GM12873 (cell line): ENCODE measurements at regions not wholly inside any gene's neighbourhood (a gene's known extent, or its start where the extent isn't known, plus 50 kb on each side); places are given as distances from the start of the nearest gene placed in this dataset.

Source experiments
- CTCF ChIP-seq: IDR thresholded peaks from 2 replicates; pipeline ENCODE4 v1.5.1; 2012; ENCODE audit warnings: low read depth, mild to moderate bottlenecking, moderate library complexity, low read length, control low read depth; ENCODE audit not compliant: insufficient read depth; ENCODE audit errors: missing control alignments

DNA sequence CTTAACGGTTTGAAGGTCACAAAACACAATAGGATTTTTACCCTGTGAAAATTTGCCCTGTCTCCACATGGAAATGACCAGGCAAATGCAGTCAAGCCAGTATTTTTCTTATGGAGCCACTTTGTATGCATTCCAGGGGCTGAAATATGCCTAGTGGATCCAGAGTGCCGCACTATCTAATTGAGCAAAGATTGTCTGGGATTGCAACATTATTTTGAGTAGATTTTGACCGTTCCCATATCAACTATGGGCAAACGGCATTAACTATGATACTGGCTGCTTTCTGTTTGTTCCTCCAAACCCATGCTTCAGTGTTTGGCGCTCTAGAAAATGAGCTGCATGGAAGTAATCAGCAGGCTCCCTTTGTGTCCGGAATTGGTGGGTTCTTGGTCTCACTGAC is 223.0 kb downstream of the BTG1 start:
- TF ChIP-seq CTCF: no peak

GRCh38 chr12:91922139-91922538 is 223.5 kb downstream of the BTG1 start:
- no peak for TF ChIP-seq CTCF

GRCh38 chr12:91921555-91921954 is 224.1 kb downstream of the BTG1 start:
- TF ChIP-seq CTCF: no peak

- no peak for TF ChIP-seq CTCF
These were observed 224.9 kb downstream of the BTG1 start for GRCh38 chr12:91920741-91921140.

DNA sequence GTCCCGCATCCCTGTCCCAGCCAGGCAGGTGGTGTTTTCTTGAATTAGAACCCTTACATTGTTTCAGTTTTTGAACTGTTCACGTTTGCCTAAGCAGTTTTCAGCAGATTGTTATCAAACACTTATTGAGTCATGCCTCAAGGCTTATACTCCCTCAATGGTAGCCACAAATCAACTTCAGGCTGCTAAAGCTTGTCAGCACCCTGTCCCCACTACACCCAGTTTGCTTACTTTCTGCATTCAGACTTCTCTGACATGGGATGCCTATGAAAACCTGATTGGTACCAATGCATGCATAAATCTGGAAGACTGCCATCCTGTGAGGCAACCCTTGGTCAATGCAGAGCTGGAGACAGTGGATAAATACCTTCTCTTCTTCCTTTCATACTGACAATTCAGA is 225.4 kb downstream of the BTG1 start:
- TF ChIP-seq CTCF: no peak

GRCh38 chr12:91918431-91918830 is 227.2 kb downstream of the BTG1 start:
- no peak for TF ChIP-seq CTCF

DNA sequence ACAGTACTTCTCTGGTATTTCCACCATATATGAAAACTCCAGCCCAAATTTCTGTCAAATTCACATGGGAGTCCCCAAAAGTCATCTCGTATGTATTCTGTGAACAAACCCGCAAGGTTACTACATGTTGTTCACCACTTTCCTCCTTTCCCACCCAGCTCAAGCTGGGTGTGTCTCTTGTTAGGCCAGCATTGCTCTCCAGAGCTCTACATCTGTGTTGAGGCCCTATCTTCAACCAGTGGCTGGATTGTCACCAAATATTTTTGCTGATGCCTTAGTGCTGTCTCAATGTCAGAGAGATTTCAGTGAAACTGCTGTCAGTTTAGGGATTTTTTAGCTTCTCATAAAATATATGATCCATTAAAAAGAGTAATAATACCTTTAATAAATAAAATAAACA is 230.9 kb downstream of the BTG1 start:
- TF ChIP-seq CTCF: no peak

DNA sequence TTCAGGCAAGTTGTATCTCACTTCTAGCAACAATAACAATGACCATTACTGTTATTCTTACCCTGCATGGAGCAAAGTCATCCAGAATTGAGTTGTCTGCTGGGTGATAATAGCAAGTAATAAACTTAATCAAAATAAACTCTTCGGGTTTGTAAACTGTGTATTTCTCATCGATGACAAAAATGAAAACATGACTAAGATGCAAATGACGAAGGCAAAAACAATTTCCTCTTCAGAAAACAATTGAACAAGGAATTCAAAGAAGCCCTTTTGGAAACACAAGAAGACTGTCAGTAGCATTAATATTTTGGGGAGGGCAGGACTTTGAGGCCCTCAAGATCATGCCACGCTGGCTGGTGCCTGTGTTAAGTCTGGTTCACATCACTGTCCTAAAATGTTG is 232.0 kb downstream of the BTG1 start:
- TF ChIP-seq CTCF: no peak
